Ecto neural progenitor cell (in vitro differentiated cells): ENCODE measurements at regions not wholly inside any gene's neighbourhood (a gene's known extent, or its start where the extent isn't known, plus 50 kb on each side); places are given as distances from the start of the nearest gene placed in this dataset.
A peak's percentile ranks its signal among the peaks of the same experiment; 100 is the strongest.
"Not testable (repeated sequence)": the region's sequence is repeated elsewhere in the genome, so short reads cannot be mapped to it uniquely, and the experiment has no call there.

ENCODE experiments used
- DNase-seq: peaks from one replicate; pipeline ENCODE4 v3.0.0-alpha.2; 2018; ENCODE audit warnings: low spot score

DNA sequence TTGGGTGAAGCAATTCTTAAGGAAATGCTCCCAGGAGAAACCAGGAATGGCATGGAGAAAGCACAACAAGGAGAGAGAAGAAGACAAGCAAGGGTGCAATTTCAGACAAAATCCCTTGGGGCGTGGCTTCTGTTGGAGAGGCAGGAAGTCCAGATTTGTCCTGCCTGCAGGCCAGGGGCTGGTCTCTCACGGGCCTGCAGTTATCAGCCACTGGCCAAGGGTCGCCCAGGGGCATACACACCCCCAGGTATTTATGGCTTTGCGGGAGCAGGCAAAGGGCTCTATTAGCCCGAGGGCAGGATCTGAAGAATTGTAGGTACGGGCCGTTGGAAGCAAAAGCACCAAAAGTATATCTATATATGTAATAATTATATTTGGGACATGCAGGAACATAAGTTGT, 87.7 kb downstream of the IYD start:
- DNase-seq: no peak

DNA sequence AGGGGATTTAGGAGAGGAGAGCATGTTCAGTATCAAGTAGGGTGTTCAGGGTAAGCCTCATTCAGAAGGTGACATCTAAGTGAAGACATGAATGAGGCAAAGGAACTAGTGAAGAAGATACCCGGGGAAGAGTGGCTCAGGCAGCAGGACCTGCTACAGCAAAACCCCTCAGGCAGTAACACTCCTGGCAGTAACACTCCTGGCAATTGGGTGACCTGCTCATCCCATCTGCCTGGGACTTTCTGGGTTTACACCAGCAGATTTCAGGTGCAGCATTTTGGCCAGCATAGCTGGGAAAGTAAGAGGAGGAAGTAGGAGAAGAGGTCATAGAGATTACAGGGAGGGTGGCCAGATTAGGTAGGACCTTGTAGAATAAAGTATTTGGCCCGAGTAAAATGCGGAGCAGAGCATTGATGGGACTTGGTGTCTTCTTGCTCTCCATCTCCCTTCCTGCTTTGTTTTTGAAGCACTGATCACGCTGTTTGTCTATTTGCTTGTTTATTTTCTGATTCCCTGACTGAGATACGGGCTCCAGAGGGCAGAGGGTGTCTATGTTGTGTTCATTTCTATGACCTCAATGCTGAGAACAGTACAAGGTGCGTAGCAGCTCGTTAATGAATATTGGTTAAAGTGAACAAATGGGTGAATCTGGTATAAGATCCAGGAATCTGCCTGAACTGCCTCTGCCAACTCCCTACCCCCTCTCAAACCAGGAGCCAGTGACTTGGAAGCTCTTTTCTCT, 88.3 kb downstream of the IYD start:
- no peak for DNase-seq

GRCh38 chr6:150458579-150458978, 89.8 kb downstream of the IYD start:
- DNase-seq: no peak

DNA sequence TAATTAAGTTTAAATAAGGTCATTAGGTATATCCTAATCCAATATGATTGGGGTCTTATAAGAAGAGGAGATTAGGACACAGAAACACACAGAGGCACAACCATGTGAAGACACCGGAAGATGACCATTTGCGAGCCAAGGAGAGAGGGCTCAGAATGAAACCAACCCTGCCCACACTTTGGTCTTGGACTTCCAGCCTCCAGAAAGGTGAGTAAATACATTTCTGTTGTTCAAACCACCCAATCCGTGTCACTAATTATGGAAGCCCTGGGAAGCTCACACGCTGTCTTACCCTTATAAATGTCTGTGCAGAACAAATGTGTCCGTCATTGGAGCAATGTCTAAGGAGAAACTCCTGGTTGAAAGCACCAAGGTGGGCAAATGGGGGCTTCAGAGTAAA, 95.0 kb downstream of the IYD start:
- DNase-seq: no peak

DNA sequence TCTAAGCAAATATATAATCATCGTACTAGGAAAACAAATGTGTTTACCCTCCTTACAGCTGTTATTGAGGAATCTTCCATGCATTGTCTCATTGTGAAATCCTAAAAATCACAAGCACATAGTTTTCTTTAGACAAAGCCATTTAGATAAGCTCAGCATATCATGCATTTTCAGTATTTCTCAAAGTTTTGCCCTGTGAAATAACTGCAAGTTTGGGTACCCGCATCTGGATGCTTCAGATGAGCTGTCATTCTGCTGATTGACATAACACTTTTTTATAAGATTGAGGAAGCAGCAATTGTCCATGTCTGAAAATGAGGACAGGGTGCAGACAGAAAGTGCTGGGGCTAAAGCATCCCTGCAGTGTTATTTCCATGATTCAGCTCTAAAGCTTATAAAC, 96.2 kb downstream of the IYD start:
- no peak for DNase-seq

GRCh38 chr6:150465610-150466009, 96.8 kb downstream of the IYD start:
- no peak for DNase-seq

GRCh38 chr6:150466196-150466595, 97.4 kb downstream of the IYD start:
- DNase-seq: no peak

DNA sequence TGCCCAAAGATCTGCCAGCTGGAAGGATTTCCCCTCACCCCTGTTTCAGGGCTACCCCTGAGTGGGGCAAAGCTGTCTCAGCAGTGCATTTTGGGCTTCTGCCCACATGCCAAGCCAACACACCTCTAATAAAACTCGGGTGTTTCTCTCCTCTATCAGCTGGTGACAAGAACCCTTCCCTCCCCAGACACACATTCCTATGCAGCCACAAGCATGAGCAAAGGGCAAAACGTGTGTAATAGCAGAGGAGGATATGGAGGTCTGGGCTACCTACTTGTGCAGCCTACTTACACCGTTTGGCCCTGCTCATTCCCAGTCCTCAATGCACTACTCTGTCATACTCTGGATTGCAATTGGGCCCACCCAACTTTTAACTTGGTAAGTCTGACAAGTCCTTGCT, 101.3 kb downstream of the IYD start:
- no peak for DNase-seq

DNA sequence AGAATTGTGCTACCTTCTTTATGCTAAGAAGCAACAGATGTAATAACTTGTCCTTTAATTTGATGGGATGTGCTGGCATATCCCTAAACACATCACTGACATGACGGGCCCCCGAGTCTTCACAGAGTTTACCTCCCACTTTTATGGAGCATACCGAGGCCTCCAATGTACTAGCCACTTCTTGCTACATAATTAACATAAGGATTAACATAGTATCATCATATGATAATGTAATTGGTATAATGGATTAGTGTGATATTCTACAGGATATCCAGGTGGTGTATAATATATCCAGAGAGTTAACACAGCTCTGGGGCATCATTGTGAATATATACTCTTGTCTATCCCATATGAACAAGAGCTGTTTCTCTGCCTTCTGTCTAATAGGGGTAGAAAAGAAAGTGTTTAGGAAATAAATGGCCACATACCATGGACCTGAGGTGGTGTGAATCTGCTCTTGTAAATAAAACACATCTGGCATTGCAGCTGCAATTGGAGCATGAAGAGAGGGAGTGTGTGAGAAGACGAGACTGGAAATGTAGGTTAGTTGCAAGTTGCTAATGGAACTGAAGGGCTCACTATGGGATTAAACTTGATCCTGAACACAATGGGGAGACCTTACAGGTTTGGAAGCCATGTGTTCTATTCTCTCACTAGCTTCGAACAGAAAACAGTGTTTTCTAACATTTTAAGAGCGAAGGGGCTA, 102.3 kb downstream of the IYD start:
- DNase-seq: no peak

DNA sequence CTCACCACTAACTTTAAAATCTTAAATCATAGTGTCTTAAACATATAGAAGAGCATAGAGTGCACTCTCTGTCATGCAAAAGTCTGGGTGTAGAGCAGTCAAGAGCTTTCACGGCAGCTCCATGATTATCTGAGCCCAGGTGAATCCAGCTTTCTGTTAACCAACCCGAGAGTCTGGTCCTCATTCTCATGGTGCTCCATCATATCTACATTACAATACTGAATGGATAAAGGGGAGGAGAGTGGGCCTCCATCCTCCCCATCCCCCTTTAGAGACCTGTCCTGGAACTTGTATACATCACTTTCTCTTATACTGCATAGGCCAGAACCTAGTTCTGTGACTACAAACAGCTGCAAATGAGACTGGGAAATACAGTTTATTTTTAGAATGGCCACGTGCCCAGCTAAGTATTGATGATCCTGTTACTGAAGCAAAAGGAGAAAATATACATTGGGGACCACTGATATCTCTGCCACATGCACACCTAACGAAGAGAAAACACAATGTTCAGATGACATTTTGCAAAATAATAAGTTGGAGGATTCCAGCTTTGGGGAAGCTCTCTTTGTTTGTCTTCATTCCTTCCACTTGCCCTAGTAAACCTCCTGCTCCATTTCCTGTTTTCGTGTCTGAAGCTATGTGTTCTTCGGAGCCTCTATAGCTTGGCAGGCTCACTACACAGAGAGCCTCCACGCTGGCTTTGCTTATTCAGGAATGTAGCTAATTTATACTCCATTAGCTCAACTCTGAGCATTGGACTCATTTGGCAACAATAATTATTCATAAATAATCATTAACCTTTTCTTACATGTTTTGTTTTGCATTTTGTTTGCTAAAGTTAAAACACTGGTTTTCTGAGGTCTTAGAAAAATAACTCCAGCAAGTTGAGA, 110.1 kb downstream of the IYD start:
- DNase-seq: no peak

GRCh38 chr6:150482883-150483409, 114.1 kb downstream of the IYD start:
- no peak for DNase-seq

GRCh38 chr6:150485161-150485958, 114.3 kb upstream of the PLEKHG1 start:
- DNase-seq: no peak

- no peak for DNase-seq
Measured at GRCh38 chr6:150486048-150486447, 113.6 kb upstream of the PLEKHG1 start.

- DNase-seq: no peak
Measured at GRCh38 chr6:150490586-150490985, 109.1 kb upstream of the PLEKHG1 start.

GRCh38 chr6:150491131-150491810, 108.4 kb upstream of the PLEKHG1 start:
- no peak for DNase-seq

- no peak for DNase-seq
Measured at GRCh38 chr6:150491811-150492172, 107.9 kb upstream of the PLEKHG1 start.

- peak; percentile 12 for DNase-seq
Measured at GRCh38 chr6:150492507-150492906, 107.2 kb upstream of the PLEKHG1 start.

DNA sequence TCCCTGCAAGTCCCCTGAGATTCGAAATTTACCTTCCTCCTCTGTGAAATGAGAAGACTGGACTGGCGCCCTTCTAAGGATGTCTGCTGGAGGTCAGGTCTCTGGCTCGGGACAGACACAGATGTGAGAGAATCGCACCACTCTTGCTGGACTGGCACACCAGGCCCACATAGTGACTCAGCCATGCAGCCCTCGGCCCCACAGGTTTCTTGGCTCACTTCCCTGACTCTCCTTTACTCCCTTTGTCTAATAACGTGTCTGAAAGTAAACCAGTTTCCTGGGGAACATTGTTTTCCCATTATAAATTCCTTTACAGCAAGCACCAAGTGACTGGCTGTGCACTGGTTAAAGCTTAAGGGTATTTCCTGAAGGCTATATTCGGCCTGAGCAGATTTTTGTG, 106.7 kb upstream of the PLEKHG1 start:
- DNase-seq: no peak

- not testable (repeated sequence) for DNase-seq
Measured at GRCh38 chr6:150493552-150493951, 106.1 kb upstream of the PLEKHG1 start.

- no peak for DNase-seq
Measured at GRCh38 chr6:150494241-150494640, 105.4 kb upstream of the PLEKHG1 start.

DNA sequence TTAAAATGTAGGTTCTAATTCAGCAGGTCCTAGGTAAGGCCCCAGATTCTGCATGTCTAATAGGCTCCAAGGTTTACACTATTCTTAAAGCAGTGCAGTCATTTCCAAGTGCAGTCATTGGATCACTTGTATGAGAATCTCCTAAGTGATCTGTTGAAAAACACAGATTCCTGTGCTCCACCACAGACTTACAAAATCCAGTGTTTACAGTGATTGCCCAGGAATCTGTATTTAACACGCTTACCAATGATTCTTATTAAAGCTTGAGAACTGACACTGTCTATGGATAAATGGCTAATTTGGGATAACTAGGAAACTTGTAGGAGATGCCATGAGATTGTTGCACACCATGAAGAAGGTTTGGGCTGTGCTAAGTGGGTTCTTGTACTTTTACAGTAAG, 104.6 kb upstream of the PLEKHG1 start:
- no peak for DNase-seq
